GM21423 (cell line): ENCODE measurements at regions not wholly inside any gene's neighbourhood (a gene's known extent, or its start where the extent isn't known, plus 50 kb on each side); places are given as distances from the start of the nearest gene placed in this dataset.
A peak's percentile ranks its signal among the peaks of the same experiment; 100 is the strongest.

ENCODE experiments used
- ATAC-seq: cut with Tn5 transposase; IDR thresholded peaks from one replicate; pipeline ENCODE4 v1.9.1; 2021; ENCODE audit warnings: mild to moderate bottlenecking, moderate library complexity; ENCODE audit not compliant: unreplicated experiment

DNA sequence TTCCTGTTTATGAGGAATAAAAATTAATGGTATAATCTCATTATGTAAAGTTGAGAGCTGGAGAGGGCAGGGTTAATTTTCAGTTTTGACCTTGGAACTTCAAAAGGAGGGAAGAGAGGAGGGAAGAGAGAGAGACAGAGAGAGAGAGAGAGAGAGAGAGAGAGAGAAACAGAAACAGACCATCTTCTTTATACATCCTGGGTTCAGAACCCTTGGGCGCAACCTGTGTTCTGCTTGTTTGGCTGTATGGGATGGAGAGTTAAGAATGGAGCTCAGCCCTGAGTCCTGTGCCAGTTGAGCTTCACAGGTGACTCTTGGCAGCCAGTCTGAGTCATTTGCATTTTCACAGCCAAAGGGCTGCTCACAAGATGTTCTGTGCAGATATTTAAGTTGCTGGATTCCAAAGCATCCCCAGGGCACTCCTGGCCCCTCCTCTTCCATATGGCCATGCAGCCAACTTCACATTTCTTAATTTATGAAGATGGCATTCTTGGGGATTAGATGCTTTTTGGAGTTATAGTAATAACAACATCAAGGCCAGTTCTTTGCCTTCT is 143.5 kb downstream of the CARTPT start:
- ATAC-seq: no peak

DNA sequence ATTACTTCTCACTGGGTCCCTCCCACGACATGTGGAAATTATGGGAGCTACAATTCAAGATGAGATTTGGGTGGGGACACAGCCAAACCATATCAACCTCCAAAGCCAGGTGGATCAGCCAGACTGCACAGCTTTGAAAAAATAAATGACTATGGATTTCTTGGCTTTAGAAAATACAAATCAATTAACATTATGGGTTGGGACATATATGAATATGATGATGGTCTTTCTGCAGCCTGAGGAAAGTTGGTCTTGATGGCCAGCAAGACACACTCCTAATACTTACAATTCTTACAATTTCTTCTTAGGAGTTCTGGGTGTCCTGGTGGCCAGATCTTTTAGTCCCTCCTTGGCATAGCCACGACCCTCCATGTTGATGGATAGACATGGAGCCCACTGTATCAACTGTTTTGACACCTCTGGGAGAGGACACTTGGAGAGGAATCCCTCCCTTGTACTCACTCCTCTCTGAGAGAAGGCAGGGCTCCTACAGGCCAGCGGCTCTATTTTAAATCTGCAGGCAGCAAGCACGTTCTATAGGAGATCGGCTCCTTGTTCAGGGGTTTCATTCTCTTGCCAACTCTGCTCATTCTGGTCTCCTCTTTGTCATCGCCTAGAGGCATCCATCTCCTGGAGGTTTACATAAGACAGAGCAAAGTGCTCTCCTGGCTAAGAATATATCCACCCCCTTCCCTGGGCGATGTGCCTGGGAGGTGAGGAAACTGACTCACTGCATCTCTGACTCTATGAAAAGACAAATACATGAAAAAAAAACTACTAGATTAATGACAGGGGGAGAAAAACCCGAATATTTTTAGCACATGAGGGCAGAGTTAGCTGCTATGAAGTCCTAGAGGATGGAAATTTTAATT is 145.9 kb downstream of the CARTPT start:
- ATAC-seq: no peak

DNA sequence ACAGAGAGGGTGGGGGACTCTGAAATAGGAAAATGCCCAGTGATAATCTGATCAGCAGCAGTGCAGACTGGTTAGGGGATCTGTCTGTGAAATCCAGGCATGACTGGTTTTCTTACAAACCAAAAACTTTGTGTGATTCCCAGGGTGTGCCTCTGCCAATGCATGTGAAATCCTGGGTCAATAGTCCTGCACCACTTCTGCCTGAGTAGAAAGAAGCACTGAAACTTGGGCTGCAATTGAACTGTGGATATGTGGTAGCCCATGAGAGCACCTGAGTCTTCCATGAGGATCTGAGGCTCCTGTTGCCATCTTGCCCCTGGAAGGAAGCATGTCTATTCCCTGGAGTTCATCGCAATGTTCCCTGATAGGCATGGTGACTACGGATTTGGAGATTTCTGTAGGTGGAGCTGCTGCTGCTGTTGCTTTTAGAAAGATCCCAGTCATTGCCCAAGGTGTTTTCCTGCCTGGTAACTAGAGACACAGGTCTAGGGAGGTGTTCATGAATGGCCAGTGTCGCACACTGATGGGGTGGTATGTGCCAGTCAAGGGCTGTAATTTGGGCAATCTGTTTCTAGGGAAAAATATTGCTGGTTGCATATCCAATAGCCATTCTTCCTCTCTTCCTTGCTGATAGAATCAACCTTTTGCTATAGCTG is 146.7 kb downstream of the CARTPT start:
- ATAC-seq: no peak

DNA sequence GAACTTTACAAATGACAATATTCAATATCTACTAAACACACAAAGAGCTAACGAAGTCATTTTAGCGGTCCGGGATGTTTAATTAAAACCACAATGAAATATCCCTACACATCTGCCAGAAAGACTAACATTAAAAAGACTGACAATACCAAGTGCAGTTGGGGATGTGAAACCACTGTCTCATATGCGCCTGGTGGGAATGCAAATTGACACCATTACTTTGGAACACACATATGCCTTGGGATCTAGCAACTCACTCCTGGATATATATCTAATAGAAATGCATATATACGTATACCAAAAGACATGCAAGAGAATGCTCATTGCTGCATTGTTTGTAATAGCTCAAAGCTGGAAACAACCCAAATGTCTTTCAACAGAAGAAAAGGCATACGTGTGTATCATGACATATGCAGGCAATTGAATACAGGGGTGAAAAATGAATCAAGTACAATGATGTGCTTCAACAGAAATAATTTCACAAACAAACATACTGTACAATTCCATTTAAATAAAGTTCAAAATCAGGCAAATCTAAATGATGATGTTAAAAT is 153.3 kb downstream of the CARTPT start:
- ATAC-seq: no peak

DNA sequence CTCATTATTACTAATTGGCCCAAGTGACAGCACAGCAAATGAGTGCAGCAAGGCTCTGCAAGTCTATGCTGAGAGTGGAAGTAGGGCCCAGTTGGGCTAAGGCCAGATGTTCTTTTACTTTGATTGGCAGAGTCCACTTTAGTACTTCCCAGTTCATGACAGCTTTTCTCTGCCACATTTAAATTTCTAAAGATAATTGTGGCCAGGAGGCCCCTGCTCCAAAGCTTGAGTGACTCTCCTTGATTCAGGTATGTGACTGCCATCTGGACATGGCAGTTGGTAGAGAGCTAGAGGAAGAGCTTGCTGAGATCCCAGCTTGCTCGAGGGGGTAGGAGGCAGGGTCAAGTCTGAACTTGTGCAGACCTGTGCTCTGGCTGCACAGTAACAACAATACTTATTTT is 154.1 kb downstream of the CARTPT start:
- no peak for ATAC-seq

DNA sequence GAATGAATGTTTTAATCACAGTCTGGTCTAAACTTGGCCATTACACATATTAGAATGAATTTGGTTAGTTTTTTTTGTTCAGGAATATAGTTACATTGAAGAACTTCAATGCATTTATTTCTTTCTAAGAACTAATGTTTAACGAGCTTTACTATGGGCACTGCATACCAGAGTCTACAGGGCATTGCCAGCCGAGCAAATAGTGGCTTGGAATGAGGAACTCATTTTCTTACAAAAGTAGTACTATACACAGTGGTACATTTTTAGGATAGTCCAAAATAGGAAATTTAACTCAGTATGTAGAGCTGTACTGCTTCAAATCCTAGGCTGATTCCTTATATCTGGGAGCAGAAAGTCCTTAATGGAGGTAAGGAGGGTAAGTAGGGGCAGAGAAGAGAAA is 155.4 kb downstream of the CARTPT start:
- no peak for ATAC-seq

DNA sequence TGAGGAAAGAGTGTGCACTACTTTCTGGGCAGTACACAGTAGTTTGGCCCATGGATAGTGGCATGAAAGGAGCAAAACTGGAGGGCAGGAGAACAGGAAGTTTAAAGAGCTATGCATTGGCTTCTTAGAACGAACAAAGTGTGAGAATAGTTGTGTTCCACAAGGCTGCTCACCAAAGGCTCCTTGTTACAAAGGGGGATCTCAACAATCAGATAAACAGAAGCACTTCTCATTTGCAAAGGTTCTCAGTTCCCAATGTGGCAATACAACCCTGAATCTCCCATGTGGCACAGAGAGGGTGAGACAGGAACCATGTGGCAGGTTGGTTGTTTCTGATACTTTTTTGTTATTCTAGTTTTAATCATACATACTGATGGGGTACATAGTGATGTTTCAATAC is 158.4 kb downstream of the CARTPT start:
- ATAC-seq: no peak

DNA sequence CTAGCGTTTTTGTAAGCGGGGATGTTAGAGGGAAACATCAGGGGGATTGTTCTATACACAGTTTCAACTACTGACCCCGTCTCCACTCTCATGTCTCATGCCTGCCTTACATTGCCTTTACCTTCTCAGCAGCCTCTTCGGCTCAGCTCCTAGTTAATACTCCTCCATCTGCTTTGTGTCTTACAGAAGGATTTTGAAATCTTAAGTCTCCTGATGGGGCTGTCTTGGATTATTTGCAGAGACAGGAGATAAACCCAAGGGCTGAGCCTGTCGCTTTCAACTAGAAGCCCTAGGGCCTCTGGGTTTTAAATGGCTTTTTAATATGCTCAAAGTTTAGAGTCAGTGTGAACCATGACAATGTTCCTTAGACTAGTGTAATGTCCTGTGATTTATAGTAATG is 161.5 kb downstream of the CARTPT start:
- no peak for ATAC-seq

DNA sequence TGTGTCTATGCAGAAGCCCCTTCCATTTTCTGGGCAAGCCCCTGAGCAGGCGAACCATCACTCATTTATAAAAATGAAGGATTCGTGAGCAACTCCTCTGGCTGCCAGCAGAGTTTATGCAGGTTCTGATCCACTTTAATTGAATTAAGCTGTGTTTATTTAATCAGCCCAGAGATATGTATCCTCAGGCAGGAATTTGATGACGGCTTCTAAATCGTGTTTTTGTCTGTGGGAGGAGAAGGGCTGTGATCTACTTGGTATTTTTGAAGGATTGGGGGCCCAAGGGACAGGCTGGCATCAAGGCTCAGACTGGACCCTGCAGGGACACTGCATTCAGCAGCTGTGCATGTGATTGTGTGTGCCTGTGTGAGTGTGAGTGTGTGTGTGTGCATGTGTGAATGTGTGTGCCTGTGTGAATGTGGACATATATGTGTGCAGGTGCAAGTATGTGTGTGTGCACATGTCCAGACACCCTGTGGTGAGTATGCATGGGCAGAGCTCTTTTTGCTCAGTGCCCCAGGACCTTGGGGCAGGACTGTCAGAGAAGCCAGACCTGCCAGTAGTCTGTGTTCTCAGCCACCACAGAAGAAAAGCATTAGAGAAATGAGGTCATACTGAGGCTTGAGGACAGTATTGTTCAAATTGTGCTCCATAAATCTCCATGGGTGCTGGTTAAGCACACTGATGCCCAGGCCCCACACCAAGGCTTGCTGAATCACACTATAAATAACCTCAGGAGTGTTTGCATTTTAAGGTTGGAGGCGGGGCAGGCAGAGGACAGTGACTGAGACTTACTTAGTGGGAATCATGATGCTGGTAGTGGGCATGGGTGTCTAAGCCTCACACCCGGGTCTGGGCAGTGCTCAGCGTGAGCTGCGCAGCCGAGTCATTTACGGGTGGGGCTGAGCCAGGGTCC is 164.0 kb downstream of the CARTPT start:
- ATAC-seq: no peak

DNA sequence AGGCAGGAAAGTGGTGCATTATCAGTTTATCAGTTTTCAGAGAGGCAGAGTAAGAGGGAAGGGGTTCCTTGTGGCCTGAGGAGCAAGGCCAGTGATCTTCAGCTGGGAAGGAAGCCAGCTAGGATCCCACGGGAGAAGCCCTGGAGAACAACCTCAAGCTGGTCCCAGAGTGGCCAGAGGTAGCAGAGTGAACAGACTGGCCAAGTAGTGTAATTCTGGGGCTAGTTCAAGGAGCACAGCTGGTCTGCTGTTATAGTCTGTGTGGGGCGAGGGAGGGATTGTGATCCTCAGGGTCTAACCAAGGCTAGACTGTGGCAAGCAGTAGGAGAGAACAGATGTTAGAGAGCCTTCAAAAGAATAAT is 164.6 kb downstream of the CARTPT start:
- no peak for ATAC-seq

DNA sequence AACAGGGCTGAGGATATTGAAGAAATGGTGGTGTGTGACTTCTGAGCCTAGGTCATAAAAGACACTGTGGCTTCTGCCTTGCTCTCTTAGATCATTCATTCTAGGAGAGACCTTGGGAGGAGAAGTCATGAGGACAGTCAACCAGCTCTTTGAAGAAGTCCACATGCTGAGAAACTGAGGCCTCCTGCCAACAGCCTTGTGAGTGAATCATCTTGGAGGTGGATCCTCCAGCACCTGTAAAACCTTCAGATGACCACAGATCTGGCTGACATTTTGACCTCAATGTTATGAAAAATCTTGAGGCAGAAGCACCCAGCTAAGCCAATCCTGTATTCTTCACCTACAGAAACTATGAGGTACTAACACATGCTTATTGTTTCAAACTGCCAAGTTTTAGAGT is 165.9 kb downstream of the CARTPT start:
- no peak for ATAC-seq

DNA sequence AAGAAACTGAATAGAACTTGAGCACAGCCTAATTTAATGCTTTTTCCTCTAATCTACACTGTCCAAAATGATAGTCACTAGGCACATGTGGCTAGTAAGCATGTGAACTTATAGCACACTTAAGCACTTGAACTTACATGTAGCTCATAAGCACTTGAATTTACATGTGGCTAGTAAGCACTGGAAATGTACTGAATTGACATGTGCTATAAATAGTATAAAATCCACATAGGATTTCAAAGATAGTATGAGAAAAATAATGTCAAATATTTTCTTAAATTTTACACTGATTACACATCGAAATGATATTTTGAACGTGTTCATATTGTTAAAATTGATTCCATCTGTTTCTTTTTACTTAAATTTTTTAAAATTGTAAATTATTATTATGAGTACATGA is 167.3 kb downstream of the CARTPT start:
- ATAC-seq: no peak

DNA sequence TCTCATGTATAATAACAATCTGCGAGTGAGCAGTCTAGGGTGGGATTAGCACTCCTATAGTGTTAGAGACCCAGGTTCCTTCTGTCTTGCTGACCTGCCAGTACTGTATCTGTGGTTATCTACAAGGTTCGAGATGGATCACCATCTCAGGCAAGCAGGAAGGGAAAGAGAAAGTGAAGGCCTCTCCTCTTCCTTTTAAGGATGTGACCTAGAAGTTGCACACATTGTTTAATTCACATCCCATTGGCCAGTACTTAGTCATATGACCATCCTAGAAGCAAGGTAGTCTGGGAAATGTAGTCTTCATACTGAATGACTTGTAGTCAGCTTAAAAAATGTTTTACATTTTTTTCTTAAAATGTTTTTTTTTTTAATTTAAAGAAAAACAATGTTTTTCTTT is 168.6 kb downstream of the CARTPT start:
- peak; percentile 96 for ATAC-seq

DNA sequence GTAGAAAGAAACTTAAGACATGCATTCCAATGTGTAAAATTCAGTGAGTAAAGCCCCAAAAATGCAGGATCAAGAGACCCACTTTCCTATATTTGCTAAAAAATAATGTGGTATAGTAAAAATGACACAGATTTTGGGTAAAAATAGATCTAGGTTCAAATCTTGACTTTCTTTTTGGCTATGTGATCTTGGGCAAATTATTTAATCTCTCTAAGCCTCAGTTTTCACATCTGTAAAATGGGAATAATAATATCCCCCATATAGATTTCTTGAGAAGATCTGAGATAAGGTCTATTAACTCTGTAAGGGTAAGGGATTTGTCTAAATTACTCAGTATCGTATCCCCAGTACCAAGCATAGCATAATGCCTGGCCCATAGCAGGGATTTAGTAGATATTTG is 172.3 kb downstream of the CARTPT start:
- no peak for ATAC-seq

DNA sequence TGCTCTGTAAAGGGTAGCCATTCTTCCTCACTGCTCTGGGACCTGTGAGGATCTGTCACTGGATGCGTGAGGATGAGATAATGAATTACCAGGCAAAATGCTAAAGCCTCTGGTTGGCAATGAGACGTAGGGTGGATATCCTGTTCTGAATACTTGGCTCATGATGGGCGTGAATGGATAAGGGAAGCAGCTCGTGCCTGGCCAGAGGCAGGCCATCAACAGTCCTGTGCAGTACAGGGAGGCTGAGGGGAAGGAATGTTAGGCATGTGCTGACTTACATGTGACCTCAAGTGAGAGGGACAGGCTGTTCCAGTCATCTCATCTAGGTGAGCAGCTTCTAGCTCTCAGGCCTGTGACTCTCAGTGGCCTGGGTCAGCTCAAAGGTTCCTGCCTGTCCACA is 172.8 kb downstream of the CARTPT start:
- ATAC-seq: no peak

DNA sequence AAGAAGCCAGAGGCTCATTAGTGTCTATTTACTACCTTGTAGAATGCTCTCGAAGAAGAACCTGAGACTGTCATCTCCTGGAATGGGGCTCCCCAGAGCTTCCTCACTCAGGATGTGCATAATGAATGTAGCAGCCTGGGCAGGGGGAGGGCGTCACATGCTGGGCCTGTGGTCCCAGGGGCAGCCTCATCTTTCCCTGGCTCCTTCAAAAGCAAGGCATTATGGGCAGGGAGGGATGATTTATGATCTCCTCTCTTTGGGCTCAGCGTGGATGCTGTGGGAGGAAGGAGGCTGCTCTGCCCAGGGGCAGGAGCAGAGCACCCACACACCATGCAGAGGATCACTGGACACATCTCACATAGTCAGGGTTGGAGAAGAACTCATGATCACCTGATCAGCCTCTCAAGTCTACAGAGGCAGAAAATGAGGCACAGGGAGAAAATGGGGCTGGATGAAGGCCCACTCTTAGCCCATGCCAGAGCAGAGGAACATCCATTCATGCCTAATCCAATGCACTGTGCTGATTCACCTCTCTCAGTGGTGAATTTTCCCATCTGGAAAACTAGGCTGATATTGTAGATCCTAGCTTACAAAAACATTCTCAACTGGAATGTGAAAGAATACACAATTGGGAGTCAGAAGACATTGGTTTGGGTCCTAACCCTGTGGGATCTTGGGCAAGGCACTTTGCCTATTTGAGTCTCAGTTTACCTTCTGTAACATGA is 173.7 kb downstream of the CARTPT start:
- no peak for ATAC-seq

DNA sequence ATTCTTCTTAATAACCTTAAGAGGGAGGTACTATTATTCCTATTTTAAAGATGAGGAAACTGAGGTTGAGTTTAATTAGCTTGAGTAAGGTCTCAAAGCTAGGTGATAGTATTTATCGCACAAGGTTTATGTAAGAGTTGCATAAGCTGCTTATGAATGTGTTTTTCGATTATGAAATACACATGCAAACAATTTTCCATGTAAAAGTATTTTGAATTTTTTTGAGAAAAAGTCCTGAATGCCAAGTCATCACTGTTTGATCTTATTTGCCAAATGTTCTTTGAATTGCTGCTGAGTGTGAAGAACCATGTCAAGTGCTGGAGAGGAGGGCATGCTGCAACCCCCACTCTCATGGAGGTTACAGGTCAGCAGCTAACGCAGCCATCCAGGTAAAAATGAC is 174.4 kb downstream of the CARTPT start:
- no peak for ATAC-seq

DNA sequence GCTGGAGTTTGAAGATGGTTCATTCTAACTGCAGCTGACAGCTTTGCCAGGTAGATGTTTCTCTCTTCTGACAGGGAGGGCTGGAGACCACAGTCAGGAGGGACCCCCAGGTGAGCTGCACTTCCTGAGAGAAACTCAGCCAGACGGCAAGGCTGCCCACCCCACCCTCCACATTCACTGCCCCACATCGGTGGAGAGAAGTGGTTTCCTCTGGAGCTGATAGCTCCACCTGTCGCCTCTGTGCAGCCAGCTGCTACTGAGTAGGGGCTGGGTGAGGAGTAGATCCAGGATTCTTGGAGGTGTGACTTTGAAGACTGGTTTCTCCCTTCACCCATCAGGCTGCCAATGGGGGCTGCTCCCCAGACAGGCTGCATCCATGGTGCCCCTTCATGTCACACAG is 175.0 kb downstream of the CARTPT start:
- no peak for ATAC-seq

DNA sequence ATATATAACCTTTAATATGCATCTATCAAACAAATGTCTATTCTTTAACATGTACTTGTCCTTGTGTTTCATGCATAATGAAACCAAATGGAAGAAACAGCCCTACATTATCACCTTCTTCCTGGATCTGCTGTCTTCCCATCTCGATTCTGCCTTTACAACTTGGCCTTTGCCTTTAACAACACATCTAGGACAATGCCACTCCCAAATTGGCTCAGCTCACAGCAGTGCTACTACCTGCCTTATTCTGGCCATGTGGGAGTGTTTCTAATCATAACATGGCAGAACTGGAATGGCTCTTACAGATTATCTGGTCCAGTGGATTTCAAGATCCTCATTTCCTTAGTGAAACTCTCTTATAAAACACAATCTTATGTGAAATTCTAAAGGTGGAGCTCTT is 176.5 kb downstream of the CARTPT start:
- no peak for ATAC-seq

DNA sequence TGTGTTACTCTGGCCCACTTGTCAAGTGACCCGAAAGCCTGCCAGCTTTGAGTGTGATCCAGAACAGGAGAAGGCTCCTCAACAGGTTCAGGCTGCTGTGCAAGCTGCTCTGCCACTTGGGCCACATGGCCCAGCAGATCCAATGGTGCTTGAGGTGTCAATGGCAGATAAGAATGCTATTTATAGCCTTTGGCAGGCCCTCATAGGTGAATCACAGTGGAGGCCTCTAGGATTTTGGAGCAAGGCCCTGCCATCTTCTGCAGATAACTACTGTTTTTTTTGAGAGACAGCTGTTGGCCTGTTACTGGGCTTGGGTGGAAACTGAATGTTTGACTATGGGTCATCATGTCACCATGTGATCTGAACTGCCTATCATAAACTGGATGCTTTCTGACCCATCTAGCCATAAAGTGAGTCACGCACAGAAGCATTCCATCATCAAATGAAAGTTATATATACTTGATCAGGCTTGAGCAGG is 180.8 kb downstream of the CARTPT start:
- no peak for ATAC-seq
